IPS-18c (cell line): ENCODE measurements at regions not wholly inside any gene's neighbourhood (a gene's known extent, or its start where the extent isn't known, plus 50 kb on each side); places are given as distances from the start of the nearest gene placed in this dataset.

Experiments
- H3K4me3 ChIP-seq: 2 replicates; pipeline ENCODE4 v1.7.0; 2013; ENCODE audit warnings: low read depth, mild to moderate bottlenecking, low read length, moderate library complexity; ENCODE audit not compliant: insufficient read depth
- H3K9me3 ChIP-seq: one replicate; pipeline ENCODE4 v1.6.1; 2013; ENCODE audit warnings: mild to moderate bottlenecking, low read length, moderate library complexity; ENCODE audit not compliant: control insufficient read depth, insufficient read depth

DNA sequence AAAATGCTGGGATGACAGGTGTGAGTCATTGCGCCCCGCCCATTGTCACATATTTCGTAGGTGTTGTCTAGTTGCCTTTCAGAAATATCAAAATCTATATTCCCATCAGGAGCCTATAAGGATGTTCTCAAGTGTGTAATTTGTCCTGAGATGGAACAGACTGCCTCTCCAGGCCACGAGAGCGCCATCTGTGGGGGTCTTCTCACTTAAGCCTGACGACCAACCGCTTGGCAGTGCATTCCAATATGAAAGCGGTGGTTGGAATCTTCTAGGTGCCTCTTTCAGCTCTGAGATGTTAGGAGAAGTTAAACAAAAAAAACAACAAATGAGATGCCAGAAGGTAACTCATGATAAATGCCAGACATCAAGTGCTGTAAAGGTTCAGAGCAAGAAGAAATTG is 488.5 kb downstream of the QKI start:
- H3K9me3 ChIP-seq = no peaks in the 10 kb centered on the region
- H3K4me3 ChIP-seq = no peak overlapping the region

- Histone ChIP-seq H3K4me3 (no peak overlapping the region), H3K9me3 (no peaks in the 10 kb centered on the region)
Measured at GRCh38 chr6:163901681-163902080, 487.2 kb downstream of the QKI start.

DNA sequence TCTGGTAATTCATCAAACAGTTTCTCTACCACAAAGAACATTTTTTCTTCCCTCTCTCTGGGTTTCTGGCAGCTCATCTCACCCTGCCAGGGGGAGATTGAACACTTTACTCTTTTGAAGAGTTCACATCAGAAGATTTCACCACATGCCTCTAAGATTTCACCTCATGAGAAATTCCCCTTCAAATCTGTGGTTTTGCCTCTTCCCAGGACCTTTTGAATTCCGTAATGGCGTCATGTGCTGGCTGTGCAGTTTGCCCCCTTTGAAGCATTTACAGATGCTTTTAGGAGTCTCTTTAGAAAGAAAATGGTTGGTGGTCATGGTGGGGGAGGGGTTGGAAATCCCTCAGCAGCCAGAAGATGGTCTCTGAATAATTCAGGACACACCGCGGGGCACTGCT is 486.1 kb downstream of the QKI start:
- H3K4me3 ChIP-seq = no peak overlapping the region
- no peaks in the 10 kb centered on the region for H3K9me3 ChIP-seq

- no peak overlapping the region for H3K4me3 ChIP-seq
- no peaks in the 10 kb centered on the region for H3K9me3 ChIP-seq
Measured at GRCh38 chr6:163897669-163898068, 483.2 kb downstream of the QKI start.

DNA sequence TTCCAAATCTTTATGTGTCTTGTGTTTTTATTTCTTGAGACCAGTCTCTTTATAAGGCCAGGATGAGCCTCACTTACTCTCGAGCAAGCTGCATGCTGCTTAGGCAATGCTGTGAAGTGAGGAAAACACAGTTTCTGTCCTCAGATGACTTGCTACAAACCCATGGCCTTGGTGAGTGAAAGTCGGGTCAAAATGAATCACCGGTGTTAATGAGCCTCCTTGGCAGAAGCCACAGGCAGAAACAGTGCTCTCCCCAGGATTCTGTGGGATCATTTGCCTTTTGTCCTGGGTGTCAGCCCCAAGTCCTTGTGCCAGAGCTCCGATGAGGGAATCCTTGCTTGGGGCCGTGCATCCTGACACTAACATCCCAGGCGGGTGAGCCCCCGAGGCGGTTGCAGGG is 482.5 kb downstream of the QKI start:
- Histone ChIP-seq H3K9me3 (no peaks in the 10 kb centered on the region), H3K4me3 (no peak overlapping the region)

GRCh38 chr6:163895162-163895561 is 480.6 kb downstream of the QKI start:
- H3K9me3 ChIP-seq = no peaks in the 10 kb centered on the region
- H3K4me3 ChIP-seq = no peak overlapping the region

- no peaks in the 10 kb centered on the region for H3K9me3 ChIP-seq
- no peak overlapping the region for H3K4me3 ChIP-seq
Measured at GRCh38 chr6:163893609-163894189, 479.2 kb downstream of the QKI start.

- Histone ChIP-seq H3K4me3 (no peak overlapping the region), H3K9me3 (no peaks in the 10 kb centered on the region)
Measured at GRCh38 chr6:163892824-163893561, 478.5 kb downstream of the QKI start.

DNA sequence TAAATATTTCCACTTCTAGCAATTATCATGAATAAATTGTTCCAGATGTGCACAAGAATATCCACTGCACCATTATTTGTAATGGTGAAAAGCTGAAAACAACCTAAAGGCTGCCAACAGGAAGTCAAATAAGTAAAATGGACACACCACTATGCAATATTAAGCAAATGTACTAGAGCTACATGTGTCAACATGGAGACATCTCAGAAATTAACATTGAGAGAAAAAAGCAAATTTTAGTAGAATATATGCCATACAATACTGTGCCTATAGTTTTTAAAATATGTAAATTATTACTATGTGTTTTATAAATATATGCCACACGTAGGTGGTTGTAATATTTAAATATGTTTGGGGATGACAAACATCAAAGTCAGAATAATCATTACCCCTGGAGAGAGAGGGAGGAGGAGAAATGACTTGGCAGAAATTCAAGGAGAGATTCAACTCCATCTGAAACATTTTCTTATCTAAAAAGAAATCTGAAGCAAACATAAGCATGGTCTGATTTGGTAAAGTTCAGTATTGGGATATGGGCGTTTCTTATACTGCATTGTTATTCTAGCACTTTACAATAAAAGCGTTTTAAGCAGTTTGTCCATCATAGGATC is 475.5 kb downstream of the QKI start:
- Histone ChIP-seq H3K9me3 (no peaks in the 10 kb centered on the region), H3K4me3 (no peak overlapping the region)

- Histone ChIP-seq H3K9me3 (no peaks in the 10 kb centered on the region), H3K4me3 (no peak overlapping the region)
Measured at GRCh38 chr6:163888030-163888819, 473.7 kb downstream of the QKI start.

GRCh38 chr6:163886428-163886827 is 471.9 kb downstream of the QKI start:
- no peak overlapping the region for H3K4me3 ChIP-seq
- no peaks in the 10 kb centered on the region for H3K9me3 ChIP-seq

DNA sequence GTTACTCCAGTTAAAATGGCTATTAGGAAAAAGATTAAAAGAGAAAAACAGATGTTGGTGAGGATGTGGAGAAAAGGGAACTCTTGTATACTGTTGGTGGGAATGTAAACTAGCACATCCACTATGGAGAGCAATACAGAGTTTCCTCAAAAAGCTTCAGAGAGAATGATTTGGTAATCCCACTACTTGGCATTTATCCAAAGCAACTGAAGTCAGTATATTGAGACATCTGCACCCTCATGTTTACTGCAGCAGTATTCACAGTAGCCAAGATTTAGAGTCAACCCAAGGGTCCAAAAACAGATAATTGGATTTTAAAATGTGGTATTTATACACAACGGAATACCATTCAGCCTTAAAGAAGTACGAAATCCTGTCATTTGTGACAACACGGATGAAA is 469.5 kb downstream of the QKI start:
- no peaks in the 10 kb centered on the region for H3K9me3 ChIP-seq
- no peak overlapping the region for H3K4me3 ChIP-seq

DNA sequence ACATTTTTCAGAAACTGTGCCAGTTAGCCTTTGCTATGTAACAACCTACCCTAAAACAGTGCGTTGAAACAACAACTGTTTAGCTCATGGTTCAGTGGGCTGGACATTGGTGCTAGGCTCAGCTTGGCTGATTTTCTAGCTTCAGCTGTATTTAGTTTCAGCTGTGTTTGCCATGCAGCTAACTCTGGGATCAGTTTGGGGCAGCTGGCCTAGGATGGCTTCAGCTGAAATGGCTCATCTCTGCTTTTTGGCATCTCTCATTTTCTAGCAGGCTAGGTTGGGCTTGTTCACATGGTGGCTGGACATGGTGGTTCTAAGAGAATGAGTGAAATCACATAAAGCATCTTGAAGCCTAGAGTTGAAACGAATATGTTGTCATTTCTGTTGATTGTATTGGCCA is 464.2 kb downstream of the QKI start:
- H3K9me3 ChIP-seq = no peaks in the 10 kb centered on the region
- H3K4me3 ChIP-seq = no peak overlapping the region

DNA sequence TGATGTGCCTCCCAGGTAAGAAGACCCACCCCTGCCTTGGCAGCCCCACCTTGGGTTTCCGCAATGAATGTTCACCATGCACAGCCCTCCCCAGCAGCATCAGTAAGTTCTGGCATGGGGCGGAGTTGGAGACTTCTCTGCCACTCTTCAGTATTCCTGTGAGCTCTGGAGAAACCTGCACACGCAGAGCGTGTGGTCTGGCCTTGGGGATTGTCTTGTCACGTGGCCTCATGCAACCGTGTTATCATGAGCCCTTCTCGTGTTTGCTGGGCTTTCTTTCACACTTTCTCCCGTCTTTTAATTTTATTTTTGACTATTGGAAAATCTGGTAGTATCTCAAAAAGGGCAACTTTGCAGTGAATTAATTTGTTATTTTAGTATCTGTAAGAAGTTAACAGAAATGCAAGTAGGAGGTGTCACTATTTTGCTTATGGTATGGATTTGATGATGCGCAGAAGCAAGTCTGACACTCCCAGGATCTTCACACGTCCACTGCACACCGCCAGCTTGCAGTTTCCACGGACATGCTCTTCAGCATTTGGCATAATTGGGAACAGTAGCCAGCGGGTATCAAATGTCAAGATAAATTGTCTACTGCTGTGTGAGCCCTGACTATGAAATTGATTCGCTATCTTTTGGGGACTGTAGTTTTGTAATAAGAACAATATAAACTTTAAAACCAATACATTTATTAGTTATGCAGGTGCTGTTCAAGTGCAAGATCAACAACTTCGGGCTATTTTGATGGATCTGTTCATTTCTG is 463.5 kb downstream of the QKI start:
- no peak overlapping the region for H3K4me3 ChIP-seq
- no peaks in the 10 kb centered on the region for H3K9me3 ChIP-seq

- H3K9me3 ChIP-seq = no peaks in the 10 kb centered on the region
- H3K4me3 ChIP-seq = no peak overlapping the region
Measured at GRCh38 chr6:163876391-163876790, 461.9 kb downstream of the QKI start.

- Histone ChIP-seq H3K4me3 (no peak overlapping the region), H3K9me3 (no peaks in the 10 kb centered on the region)
Measured at GRCh38 chr6:163874784-163875183, 460.3 kb downstream of the QKI start.

DNA sequence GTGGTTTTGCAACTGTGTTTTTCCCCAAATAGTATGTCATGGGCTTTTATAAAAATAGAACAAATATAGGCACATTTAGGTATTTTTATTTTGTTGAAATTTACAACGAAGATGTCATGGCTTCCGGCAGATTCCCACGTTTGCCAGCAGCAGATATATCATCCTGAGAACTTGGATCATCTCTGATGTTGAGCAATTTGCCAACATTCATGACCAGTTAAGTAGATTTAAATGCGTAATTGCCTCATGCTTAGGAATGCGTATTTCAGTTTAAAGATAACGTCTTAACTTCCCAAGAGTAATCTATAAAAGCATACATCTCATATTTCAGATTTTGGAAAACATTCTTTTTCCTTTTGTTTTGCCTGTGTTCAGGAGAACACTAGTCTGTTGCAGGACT is 457.8 kb downstream of the QKI start:
- no peak overlapping the region for H3K4me3 ChIP-seq
- no peaks in the 10 kb centered on the region for H3K9me3 ChIP-seq
